Inflammatory macrophage treated with lipopolysaccharide for 1 hour (primary cell): ENCODE measurements at regions not wholly inside any gene's neighbourhood (a gene's known extent, or its start where the extent isn't known, plus 50 kb on each side); places are given as distances from the start of the nearest gene placed in this dataset.

Experiments used
- DNase-seq, 2 donors: peaks; one replicate each; pipeline ENCODE4 v3.0.0-alpha.2; 2020 to 2022

DNA sequence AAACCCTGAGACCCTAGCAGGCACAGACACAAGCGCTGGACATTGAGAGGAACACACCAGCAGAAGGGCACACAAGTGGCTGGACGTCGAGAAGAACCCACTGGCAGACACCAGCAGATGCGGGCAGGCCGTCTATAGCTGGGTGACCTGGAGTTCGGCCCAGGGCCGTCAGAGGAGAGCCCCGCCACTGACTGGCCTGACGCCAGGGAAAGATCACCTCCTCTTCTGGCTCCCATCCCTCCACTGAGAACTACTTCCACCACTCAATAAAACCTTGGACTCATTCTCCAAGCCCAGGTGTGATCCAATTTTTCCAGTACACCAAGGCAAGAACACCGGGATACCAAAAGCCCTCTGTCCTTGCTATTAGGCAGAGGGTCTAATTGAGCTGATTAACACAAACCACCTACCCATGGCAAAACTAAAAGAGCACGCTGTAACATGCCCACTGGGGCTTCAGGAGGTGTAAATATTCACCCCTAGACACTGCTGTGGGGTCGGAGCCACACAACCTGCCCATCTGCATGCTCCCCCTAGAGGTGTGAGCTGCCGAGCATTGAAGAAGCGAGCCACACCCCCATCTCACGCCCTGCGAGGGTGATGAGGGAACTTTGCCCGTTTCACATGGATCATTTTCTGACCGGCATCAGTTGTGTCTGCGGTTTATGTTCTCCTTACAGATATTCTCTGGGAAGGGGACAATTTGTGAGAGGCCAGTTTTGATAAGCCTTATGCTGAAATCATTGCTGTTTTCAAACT is 104.8 kb downstream of the HLX start:
- DNase-seq: no peak

- DNase-seq: peak; percentile 39 to 41
Measured at GRCh38 chr1:220990427-220991339, 111.4 kb downstream of the HLX start.

DNA sequence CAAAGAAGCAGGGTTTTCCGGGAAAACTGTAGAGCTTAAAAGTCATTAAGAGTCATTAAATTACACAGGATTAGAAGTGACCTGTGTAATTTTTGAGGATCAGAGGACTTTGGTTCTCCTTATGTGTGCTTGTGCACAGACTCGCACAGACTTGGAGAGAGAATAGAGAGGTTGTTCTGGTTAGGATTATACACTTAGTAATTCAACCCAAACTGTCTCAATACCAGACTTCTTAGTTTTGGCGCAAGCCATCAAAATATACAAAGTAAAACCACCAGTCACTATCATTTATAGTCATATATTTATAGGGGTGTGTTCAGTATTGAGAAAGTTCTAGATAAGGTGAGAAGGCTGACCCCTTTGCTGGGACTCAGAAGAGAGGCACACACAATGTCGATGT is 112.3 kb downstream of the HLX start:
- no peak for DNase-seq

- no peak for DNase-seq
Measured at GRCh38 chr1:220991959-220992704, 112.9 kb downstream of the HLX start.

GRCh38 chr1:220992705-220993052 is 113.4 kb downstream of the HLX start:
- no peak for DNase-seq

DNA sequence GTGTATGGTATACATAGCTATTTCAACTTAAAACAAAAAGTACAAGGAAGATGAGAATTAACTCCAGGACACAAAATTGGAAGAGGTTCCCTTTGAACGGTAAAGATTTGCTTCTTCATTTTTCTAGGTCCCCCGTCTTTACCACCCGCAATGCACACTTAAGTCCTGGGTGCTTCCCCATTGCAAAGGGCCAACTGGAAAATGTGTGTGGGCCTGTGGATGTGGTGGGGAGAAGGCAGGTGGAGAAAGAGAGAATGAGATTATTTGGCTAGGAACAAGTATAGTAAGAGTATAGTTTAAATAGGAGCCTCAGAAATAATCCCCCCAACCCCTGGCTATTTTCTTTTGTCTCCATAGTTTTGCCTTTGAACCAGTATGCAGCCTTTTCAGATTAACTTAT is 115.4 kb downstream of the HLX start:
- no peak for DNase-seq

- DNase-seq: no peak
Measured at GRCh38 chr1:220997791-220998190, 118.5 kb downstream of the HLX start.

DNA sequence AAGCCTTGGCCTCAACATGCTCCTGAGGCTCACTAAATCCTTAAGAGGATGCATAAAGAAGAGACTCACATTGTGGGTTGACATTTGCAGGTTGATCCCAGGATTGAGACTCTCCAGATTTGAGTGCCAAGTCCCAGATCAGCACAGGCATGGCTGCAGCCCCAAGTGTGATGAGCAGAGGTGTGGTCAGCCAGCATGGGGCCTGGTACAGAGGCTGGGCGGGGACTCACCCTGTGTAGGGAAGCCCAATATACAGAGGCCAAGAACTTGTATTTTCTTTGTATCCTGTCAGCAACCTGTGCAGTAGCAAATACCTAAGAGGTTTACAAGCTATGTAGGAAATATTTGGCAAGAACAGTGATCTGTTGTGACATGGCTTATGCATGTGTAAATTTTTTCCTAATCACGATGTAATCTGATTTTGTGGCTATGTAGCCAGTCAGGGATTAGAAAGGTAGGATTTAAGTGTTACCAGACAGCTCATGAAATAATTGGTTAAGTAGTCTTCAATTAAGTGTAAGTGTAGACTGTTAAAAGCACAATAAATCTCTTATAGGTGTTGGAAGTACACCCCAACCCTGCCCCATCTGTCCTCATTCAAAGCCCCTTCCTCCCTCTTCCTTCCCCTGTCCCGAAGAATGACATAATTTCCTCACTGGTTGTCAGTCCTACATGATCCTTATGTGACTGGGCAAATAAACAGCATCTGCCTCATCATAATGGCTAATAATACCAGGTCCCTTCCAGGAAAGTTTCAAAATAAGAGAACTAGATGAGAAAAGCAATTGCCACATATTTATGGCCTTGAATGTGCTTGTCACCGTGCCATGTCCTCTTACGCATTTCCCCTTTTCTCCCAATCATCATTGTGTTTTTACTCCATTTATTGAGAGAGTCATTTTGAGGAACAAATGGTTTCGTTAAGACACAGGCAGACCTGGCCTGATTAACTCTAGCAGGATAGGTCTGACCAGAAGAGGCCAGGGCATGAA is 120.9 kb downstream of the HLX start:
- DNase-seq: peak; percentile 91 to 96

- DNase-seq: no peak
Measured at GRCh38 chr1:221001167-221001566, 121.9 kb downstream of the HLX start.

DNA sequence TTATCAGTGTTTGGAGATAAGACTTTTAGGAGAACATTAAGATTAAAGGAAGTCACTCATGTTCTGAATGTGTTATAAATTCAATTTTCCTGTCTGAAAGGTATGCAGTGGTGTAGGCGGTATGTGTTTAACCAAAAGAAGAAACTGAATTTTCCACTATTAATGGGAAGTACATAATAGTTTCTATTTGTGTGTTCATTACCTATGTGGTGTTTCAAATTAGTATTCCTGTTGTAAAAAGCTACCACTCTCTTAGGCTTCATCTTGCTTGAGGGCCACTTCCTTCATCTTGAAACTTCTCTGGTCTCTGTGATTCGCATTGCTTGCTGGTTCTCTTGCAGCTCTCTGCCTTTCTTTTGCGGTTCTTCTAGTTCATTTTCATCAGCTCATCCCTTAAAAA is 123.4 kb downstream of the HLX start:
- no peak for DNase-seq

GRCh38 chr1:221011145-221011544 is 131.9 kb downstream of the HLX start:
- no peak for DNase-seq

DNA sequence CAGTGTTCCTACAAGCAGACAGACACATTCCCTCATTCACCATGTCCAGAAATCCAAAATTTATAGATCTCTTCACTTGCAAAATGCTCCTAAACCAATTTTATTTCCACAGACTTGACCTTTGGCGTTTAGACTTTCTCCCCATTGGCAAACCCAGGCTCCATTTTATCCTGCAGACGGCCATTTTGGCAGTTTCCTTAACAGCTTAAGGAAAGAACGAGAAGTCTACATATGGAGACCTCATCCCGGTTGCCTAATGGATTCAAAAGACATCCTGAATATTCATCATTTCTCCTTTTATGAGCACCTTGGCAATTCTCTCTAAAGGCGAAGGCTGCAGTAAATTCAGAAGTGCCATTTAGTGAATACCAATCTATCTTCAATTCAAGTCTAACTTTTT is 132.9 kb downstream of the HLX start:
- DNase-seq: no peak

DNA sequence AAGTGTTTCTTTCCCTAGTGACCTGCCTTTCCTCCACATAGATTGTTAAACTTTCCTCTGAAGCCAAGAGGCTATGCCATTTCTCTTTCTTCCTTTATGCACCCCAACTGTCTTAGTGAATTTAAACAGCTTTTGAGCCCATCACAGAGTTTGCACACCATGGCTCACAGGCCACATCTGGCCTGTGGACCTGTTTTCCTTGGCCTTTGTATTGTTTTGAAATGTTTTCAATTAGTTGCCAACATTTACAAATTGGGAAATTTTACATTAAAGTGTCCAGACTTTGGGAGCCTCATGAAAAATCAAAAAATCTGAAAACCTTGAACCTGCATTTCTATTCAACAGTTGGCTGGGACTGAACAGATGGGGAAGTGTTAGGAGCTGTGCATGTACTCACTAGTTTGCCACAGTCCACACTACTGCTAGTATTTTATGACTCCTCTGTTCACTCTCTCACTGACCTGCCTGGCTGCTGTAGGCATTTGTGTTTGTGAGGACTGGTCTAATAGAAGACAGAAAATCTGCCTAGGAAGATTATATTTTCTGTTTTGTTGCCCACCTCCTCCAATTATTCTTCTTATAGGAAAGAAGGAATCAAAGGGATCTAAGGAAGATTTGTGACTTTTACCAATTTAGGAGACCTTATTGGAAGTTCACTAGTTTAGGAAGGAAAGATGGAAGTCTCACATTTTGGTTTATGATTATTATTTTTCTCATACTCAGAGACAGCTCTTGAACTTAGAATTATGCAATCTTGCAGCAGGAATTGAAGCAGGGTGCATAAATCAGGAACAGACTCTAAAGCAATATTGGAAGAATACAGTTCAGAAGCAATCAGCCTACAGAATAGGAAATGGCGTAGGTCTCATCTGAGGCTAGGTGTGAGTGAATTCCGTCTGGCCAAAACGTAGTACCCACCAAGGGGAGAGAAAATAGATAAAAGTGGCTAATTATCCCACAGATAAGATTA is 134.7 kb downstream of the HLX start:
- peak; percentile 32 to 47 for DNase-seq

DNA sequence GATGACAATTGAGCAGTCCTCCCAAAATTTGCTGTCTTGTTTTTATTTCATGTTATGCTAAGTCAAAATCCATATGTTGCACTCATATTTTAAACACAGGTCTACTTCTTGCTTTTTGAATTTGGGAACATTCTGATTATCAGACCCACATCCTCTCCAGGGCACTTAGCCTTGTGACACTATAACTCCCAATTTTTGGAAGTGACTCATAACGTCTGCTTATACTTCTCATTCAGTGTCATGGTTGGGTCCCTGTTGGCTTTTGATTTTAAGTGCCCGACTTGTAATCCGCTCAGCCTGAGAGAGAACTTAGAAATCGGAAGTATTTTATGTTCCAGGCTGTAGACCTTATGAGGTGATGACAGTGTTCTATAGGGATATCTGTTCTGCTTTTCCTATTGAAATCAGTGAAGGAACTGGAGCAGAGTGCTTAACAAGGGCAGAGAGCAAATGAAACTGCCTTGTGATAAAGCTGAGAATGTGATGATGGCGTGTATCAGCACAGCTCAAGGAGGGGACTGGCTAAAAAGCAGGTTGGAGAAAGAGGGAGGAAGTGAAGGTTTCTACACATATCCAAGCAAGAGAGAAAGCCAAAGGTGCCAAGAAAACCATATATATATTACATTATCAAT is 136.0 kb downstream of the HLX start:
- DNase-seq: no peak

GRCh38 chr1:221016751-221017150 is 137.5 kb downstream of the HLX start:
- peak; percentile 52 to 62 for DNase-seq

GRCh38 chr1:221018414-221018813 is 139.2 kb downstream of the HLX start:
- no peak for DNase-seq

DNA sequence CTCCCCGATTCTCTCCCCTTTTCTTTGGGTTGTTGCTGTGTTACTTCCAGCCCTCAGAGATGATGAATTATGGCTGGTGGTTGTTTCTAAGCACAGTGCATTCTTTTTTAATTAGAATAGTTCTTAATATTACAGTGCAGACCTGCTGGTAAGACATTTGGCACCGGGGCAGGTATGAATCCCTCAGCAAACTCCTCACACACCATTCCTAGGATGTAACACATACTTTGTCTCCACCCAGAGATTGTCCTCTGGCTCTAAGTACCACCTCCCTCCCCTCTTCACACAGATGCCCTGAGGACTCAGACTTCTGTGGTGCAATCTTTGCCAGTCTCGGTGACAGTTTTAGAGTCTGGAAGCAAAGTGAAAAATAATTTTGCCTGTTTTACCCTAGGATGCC is 143.1 kb downstream of the HLX start:
- DNase-seq: no peak

DNA sequence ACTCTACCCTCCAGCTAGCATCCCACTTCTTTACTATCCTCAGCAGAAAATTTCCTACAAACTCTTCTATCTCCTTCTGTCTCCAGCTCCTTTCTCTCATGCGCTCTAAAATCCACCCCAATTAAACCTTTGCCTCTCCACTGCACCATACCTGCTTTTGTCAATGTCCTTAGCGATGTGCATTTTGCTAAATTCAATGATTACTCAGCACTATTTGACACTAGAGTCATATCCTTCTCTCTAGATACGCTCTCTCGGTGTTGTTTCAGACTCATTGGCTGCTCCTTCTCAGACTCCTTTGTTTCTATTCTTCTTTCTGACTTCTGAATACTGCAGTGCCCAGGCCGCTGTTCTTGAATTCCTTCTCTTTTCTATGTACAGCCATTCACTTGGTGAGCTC is 144.2 kb downstream of the HLX start:
- DNase-seq: no peak

DNA sequence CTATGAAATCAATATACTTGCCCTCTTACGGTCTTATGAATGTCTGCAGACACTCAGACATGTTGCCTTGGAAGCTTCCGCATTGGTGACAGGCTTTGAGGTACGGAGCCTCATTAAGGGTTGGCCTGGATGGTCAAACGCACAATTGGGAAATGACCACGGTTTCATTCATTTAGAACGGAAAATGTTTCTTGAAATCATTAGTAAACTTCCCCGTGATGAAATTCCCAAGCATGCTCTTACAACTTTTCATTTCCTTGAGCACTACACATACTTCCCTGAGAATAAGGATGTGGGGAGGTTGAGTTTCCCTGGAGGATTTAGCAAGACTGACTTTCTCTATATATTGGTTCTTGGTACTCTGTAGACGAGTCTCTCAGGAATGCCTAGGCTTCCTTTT is 146.3 kb downstream of the HLX start:
- peak; percentile 47 to 68 for DNase-seq

- no peak for DNase-seq
Measured at GRCh38 chr1:221025956-221026355, 146.7 kb downstream of the HLX start.
